Left lung (tissue), 4 donors: ENCODE measurements at regions not wholly inside any gene's neighbourhood (a gene's known extent, or its start where the extent isn't known, plus 50 kb on each side); places are given as distances from the start of the nearest gene placed in this dataset.

ENCODE experiments used
- ATAC-seq: fragments of 200-7000 bp; cut with Tn5 transposase; one replicate; pipeline ENCODE4 v1.9.1; 2020; ENCODE audit warnings: moderate library complexity
- DNase-seq, 4 donors: peaks; one replicate each; pipeline ENCODE4 v3.0.0-alpha.2; 2013 to 2020
- H3K27ac ChIP-seq, 2 donors: fragments of 200-600 bp; sonication (generic) in 1 of 2; one replicate each; pipeline versions ENCODE4 v1.5.0 to v1.8.0; 2020 to 2021
- H3K27me3 ChIP-seq, 2 donors: fragments of 200-600 bp; sonication (generic) in 1 of 2; one replicate each; pipeline versions ENCODE4 v1.5.0 to v1.8.0; 2020 to 2021
- H3K36me3 ChIP-seq, 2 donors: fragments of 200-600 bp; sonication (generic) in 1 of 2; one replicate each; pipeline versions ENCODE4 v1.5.0 to v1.8.0; 2020 to 2021
- H3K4me1 ChIP-seq, 2 donors: fragments of 200-600 bp; one replicate each; pipeline ENCODE4 v1.8.0; 2021
- H3K4me3 ChIP-seq, 2 donors: fragments of 200-600 bp; sonication (generic) in 1 of 2; one replicate each; pipeline versions ENCODE4 v1.5.0 to v1.8.0; 2020 to 2021; ENCODE audit warnings: mild to moderate bottlenecking in 1 of 2
- H3K9me3 ChIP-seq, 2 donors: fragments of 200-600 bp; sonication (generic) in 1 of 2; one replicate each; pipeline versions ENCODE4 v1.5.0 to v1.8.0; 2020 to 2021
- intact Hi-C, 2 donors: fragments of 100-400 bp; cut with DNase I; formaldehyde crosslinking; loops; one replicate each; pipeline versions ENCODE4 v1.11.2 to v1.14.2; 2022
- TF ChIP-seq, protein P1 (sequence below), 2 donors: fragments of 200-600 bp; sonication (generic) in 1 of 2; IDR thresholded peaks; one replicate each; pipeline versions ENCODE4 v1.5.0 to v1.8.0; 2021; ENCODE audit warnings: antibody characterized with exemption in 2 of 2
- donor health status: DM: no; HTN: yes; CAD: no.
- donor health status: DM: no; HTN: no; CAD: no.

- Histone ChIP-seq H3K36me3 (no peaks in the 10 kb centered on the region), H3K9me3 (peaks cover 0 to 3% of the 10 kb centered on the region in 2 donors), H3K27me3 (no peaks in the 10 kb centered on the region), H3K4me1 (no peaks in the 10 kb centered on the region), H3K27ac (no peak overlapping the region), H3K4me3 (no peak overlapping the region)
- TF ChIP-seq, protein P1, sequence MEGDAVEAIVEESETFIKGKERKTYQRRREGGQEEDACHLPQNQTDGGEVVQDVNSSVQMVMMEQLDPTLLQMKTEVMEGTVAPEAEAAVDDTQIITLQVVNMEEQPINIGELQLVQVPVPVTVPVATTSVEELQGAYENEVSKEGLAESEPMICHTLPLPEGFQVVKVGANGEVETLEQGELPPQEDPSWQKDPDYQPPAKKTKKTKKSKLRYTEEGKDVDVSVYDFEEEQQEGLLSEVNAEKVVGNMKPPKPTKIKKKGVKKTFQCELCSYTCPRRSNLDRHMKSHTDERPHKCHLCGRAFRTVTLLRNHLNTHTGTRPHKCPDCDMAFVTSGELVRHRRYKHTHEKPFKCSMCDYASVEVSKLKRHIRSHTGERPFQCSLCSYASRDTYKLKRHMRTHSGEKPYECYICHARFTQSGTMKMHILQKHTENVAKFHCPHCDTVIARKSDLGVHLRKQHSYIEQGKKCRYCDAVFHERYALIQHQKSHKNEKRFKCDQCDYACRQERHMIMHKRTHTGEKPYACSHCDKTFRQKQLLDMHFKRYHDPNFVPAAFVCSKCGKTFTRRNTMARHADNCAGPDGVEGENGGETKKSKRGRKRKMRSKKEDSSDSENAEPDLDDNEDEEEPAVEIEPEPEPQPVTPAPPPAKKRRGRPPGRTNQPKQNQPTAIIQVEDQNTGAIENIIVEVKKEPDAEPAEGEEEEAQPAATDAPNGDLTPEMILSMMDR (IDR thresholded peaks at IDR 0.05) = no peak
- intact Hi-C loops = no loop called here
- DNase-seq = no peak
- ATAC-seq = no peak
Observed at GRCh38 chr5:171711571-171711970, 74.0 kb upstream of the SMIM23 start.

GRCh38 chr5:171712616-171713015, 73.0 kb upstream of the SMIM23 start:
- Histone ChIP-seq H3K9me3 (peaks cover 0 to 3% of the 10 kb centered on the region in 2 donors), H3K36me3 (no peaks in the 10 kb centered on the region), H3K27me3 (no peaks in the 10 kb centered on the region), H3K4me3 (no peak overlapping the region), H3K27ac (no peak overlapping the region), H3K4me1 (no peaks in the 10 kb centered on the region)
- ATAC-seq (no peak), DNase-seq (no peak)
- intact Hi-C loops = no loop called here
- TF ChIP-seq, protein P1 (IDR thresholded peaks at IDR 0.05) = no peak

- Histone ChIP-seq H3K27ac (no peak overlapping the region), H3K27me3 (no peaks in the 10 kb centered on the region), H3K9me3 (peaks cover 0 to 3% of the 10 kb centered on the region in 2 donors), H3K4me3 (no peak overlapping the region), H3K36me3 (no peaks in the 10 kb centered on the region), H3K4me1 (no peaks in the 10 kb centered on the region)
- intact Hi-C loops = no loop called here
- no peak for DNase-seq
- no peak for ATAC-seq
- TF ChIP-seq, protein P1 (IDR thresholded peaks at IDR 0.05) = no peak
Observed at GRCh38 chr5:171713152-171713551, 72.5 kb upstream of the SMIM23 start.

DNA sequence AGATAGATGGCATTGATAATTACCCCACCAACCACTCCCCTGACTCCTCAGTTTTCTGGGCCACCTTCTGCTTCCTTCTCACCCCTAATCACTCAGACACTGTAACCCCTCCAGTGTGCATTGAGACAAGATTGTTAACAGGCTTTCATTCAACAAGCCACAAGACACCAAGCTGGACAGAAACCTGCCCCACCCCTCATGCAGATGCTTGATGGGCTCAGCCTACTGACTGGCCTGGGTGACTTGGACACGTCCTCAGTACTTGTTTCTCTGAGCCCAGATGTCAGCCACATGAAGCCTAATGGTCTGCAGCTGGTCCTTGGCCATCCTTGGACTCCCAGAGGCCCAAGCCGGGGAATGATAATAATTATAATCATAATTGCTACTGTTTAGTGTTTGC, 71.4 kb upstream of the SMIM23 start:
- no peak for ATAC-seq
- Histone ChIP-seq H3K4me3 (no peak overlapping the region), H3K27ac (no peak overlapping the region), H3K36me3 (no peaks in the 10 kb centered on the region), H3K9me3 (peaks cover 0 to 3% of the 10 kb centered on the region in 2 donors), H3K27me3 (no peaks in the 10 kb centered on the region), H3K4me1 (no peaks in the 10 kb centered on the region)
- TF ChIP-seq, protein P1 (IDR thresholded peaks at IDR 0.05) = no peak
- no peak for DNase-seq
- intact Hi-C loops = no loop called here

DNA sequence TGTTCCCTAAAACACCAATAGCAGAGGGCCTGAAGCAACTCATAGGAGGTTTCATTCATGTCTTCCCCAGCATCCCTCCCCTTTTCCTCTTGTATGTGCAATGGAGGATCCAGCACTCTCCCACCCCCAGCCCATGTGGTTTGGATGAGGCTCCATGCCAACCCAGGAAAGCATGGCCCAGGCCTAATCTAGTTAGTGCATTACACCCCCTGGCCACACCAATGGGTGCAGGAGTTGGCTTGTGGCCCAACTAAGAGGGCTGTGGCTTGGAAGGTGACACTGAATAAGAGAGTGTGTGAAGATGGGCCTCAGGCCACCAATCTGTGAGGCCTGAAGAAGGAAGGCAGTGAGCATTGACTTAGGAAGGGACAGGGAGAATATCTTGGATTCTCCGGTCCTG, 70.8 kb upstream of the SMIM23 start:
- DNase-seq = no peak

More for the DNA sequence above, 70.8 kb upstream of the SMIM23 start:
- no peaks in the 10 kb centered on the region for H3K4me1 ChIP-seq
- intact Hi-C loops = no loop called here
- no peak overlapping the region for H3K27ac ChIP-seq
- H3K9me3 ChIP-seq = peaks cover 0 to 3% of the 10 kb centered on the region in 2 donors
- no peaks in the 10 kb centered on the region for H3K27me3 ChIP-seq
- no peak overlapping the region for H3K4me3 ChIP-seq
- no peaks in the 10 kb centered on the region for H3K36me3 ChIP-seq
- TF ChIP-seq, protein P1 (IDR thresholded peaks at IDR 0.05) = no peak
- no peak for ATAC-seq
